ENCODE measurements at regions not wholly inside any gene's neighbourhood (a gene's known extent, or its start where the extent isn't known, plus 50 kb on each side); places are given as distances from the start of the nearest gene placed in this dataset.

DNA sequence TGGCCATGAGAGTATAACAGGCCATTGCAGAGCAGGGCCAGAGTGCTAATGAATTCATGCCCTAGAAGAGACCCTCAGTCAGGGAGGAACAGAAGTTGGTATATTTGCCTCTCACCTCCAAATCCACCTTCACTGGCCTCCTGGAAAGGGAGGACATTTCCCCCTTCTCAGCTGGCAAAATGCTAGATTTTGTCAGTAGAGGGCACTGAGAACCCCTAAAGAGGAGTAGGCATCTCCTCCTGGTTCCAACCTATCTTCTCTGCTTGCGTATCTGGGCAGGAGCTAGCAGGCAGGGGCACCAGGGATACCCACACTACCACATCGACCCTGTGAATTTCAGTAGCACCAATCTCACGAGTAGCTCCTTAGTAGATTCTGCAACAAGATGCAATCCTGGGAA lies 79.8 kb upstream of the GHITM start:
- no peaks in the 10 kb centered on the region for H3K4me1 ChIP-seq (ENCODE audit: control insufficient read depth in 1 of 2, insufficient read depth in 2 of 2, low read length in 2 of 2)
- ChIA-PET POLR2A (no interaction called here), RAD21 (ENCODE audit: low non-redundant PET in 1 of 2, low total read pairs in 2 of 2, uncharacterized antibody in 2 of 2, unreplicated experiment in 2 of 2) (no interaction called here), CTCF (interaction anchor here (0.8 to 2.3 kb wide), 3 partner anchors 38 to 155 kb away, joined by 3 to 9 read pairs (median 3); no protein-coding TSS in a partner anchor)
- peaks cover 54% of the 10 kb centered on the region for H3K27me3 ChIP-seq (ENCODE audit: insufficient read depth, low read length)
- H4K20me1 ChIP-seq (ENCODE audit: insufficient read depth), result no peaks in the 10 kb centered on the region
- TF ChIP-seq ELF1 (IDR thresholded peaks at IDR 0.05; ENCODE audit: borderline replicate concordance, low read depth) (no peak), EZH2 (IDR thresholded peaks at IDR 0.05) (no peak), EZH2phosphoT487 (IDR thresholded peaks at IDR 0.05; ENCODE audit: borderline replicate concordance) (no peak), EGR1 (IDR thresholded peaks at IDR 0.05; ENCODE audit: low read depth) (no peak), TCF7L2 (IDR thresholded peaks at IDR 0.05; ENCODE audit: borderline replicate concordance, extremely low read depth, insufficient read depth, insufficient read length) (no peak), ZNF274 (IDR thresholded peaks at IDR 0.05; ENCODE audit: low read depth, low read length) (no peak), ZFX (IDR thresholded peaks at IDR 0.05) (no peak), RAD21 (IDR thresholded peaks at IDR 0.05; ENCODE audit: low read depth) (peak; percentile 27; the same call in 1 of the 2 replicates), CBX3 (IDR thresholded peaks at IDR 0.05; ENCODE audit: low read depth) (no peak)
- TF ChIP-seq, protein P1, sequence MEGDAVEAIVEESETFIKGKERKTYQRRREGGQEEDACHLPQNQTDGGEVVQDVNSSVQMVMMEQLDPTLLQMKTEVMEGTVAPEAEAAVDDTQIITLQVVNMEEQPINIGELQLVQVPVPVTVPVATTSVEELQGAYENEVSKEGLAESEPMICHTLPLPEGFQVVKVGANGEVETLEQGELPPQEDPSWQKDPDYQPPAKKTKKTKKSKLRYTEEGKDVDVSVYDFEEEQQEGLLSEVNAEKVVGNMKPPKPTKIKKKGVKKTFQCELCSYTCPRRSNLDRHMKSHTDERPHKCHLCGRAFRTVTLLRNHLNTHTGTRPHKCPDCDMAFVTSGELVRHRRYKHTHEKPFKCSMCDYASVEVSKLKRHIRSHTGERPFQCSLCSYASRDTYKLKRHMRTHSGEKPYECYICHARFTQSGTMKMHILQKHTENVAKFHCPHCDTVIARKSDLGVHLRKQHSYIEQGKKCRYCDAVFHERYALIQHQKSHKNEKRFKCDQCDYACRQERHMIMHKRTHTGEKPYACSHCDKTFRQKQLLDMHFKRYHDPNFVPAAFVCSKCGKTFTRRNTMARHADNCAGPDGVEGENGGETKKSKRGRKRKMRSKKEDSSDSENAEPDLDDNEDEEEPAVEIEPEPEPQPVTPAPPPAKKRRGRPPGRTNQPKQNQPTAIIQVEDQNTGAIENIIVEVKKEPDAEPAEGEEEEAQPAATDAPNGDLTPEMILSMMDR (IDR thresholded peaks at IDR 0.05 in 2 of 3, conservative IDR thresholded peaks at IDR 0.05 in 1 of 3; ENCODE audit: borderline replicate concordance in 1 of 3, insufficient read depth in 1 of 3, low read depth in 2 of 3, low read length in 2 of 3), result peak in 2 of 3 experiments; percentile 8 to 18; a peak in 1 of 6 replicates
- H3K4me3 ChIP-seq (replicated peaks in 1 of 2; ENCODE audit: low read depth in 1 of 2, low read length in 2 of 2), result no peak overlapping the region
- ATAC-seq, result peak; percentile 63; the same call in 1 of the 2 replicates
- H3K4me2 ChIP-seq (ENCODE audit: low read length), result no peak overlapping the region
- no peaks in the 10 kb centered on the region for H3K9me3 ChIP-seq (ENCODE audit: control insufficient read depth in 1 of 2, insufficient read depth in 1 of 2, low read depth in 1 of 2, low read length in 2 of 2)
- no peak for DNase-seq (ENCODE audit: low read depth, low spot score)
- no peak overlapping the region for H3K27ac ChIP-seq (ENCODE audit: low read depth, low read length)
- H2AFZ ChIP-seq (ENCODE audit: low read depth, low read length, poor library complexity, severe bottlenecking), result no peak overlapping the region
- intact Hi-C loops (cut with micrococcal nuclease), result no loop called here
- H3K36me3 ChIP-seq (ENCODE audit: control insufficient read depth in 1 of 2, insufficient read depth in 2 of 2, low read length in 2 of 2), result no peaks in the 10 kb centered on the region
- H3K9me2 ChIP-seq (ENCODE audit: insufficient read depth), result no peaks in the 10 kb centered on the region
- no TSS peak for BruUV-seq (replicated peaks)
- H3K79me2 ChIP-seq (ENCODE audit: insufficient read depth, low read length), result no peaks in the 10 kb centered on the region
- no peak overlapping the region for H3K9ac ChIP-seq (ENCODE audit: low read length)

Measured in HCT116 (cell line).